ENCODE measurements at regions not wholly inside any gene's neighbourhood (a gene's known extent, or its start where the extent isn't known, plus 50 kb on each side); places are given as distances from the start of the nearest gene placed in this dataset.

DNA sequence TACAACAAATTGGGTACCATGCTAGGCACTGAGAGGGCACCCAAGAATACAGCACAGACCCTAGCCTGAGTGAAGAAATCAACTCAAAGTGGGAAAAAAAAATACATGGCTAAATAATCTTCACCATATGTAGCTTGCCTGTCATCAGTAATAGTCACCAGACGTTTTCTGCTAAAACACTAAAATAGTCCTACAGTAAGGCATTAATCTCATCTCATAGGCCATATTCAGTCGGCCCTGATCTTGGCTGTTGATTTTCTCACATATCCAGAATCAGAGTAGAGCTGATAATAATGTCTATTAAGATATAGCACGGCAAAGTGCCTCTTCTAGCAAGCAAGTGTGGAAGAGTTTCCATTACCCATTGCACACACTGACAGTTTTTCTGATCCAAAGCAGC is 322.1 kb upstream of the SLC30A5 start:
- TF ChIP-seq, protein P1, sequence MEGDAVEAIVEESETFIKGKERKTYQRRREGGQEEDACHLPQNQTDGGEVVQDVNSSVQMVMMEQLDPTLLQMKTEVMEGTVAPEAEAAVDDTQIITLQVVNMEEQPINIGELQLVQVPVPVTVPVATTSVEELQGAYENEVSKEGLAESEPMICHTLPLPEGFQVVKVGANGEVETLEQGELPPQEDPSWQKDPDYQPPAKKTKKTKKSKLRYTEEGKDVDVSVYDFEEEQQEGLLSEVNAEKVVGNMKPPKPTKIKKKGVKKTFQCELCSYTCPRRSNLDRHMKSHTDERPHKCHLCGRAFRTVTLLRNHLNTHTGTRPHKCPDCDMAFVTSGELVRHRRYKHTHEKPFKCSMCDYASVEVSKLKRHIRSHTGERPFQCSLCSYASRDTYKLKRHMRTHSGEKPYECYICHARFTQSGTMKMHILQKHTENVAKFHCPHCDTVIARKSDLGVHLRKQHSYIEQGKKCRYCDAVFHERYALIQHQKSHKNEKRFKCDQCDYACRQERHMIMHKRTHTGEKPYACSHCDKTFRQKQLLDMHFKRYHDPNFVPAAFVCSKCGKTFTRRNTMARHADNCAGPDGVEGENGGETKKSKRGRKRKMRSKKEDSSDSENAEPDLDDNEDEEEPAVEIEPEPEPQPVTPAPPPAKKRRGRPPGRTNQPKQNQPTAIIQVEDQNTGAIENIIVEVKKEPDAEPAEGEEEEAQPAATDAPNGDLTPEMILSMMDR (IDR thresholded peaks at IDR 0.05), result no peak
- no peak for TF ChIP-seq POLR2A (IDR thresholded peaks at IDR 0.05)

All from ovary (tissue), 3 donors.